NCI-H510A (cell line): ENCODE measurements at regions not wholly inside any gene's neighbourhood (a gene's known extent, or its start where the extent isn't known, plus 50 kb on each side); places are given as distances from the start of the nearest gene placed in this dataset.
"Not testable (repeated sequence)": the region's sequence is repeated elsewhere in the genome, so short reads cannot be mapped to it uniquely, and the experiment has no call there.

ENCODE experiments used
- DNase-seq: peaks from one replicate; lab custom pipeline; 2025; lab: John Stamatoyannopoulos, UW

GRCh38 chr13:70516226-70516625, 408.0 kb upstream of the KLHL1 start:
- no peak for DNase-seq

- not testable (repeated sequence) for DNase-seq
Measured at GRCh38 chr13:70511861-70512417, 403.7 kb upstream of the KLHL1 start.

GRCh38 chr13:70505809-70506208, 397.6 kb upstream of the KLHL1 start:
- no peak for DNase-seq

- no peak for DNase-seq
Measured at GRCh38 chr13:70502944-70503343, 394.7 kb upstream of the KLHL1 start.

GRCh38 chr13:70490320-70490935, 382.2 kb upstream of the KLHL1 start:
- no peak for DNase-seq

- DNase-seq: no peak
Measured at GRCh38 chr13:70484931-70485330, 376.7 kb upstream of the KLHL1 start.

- no peak for DNase-seq
Measured at GRCh38 chr13:70483599-70484276, 375.5 kb upstream of the KLHL1 start.

GRCh38 chr13:70473907-70474306, 365.7 kb upstream of the KLHL1 start:
- DNase-seq: no peak

GRCh38 chr13:70469077-70469476, 360.8 kb upstream of the KLHL1 start:
- DNase-seq: no peak

GRCh38 chr13:70457474-70457873, 349.2 kb upstream of the KLHL1 start:
- no peak for DNase-seq

- DNase-seq: no peak
Measured at GRCh38 chr13:70448820-70449219, 340.6 kb upstream of the KLHL1 start.

- DNase-seq: no peak
Measured at GRCh38 chr13:70432276-70432805, 324.1 kb upstream of the KLHL1 start.

- no peak for DNase-seq
Measured at GRCh38 chr13:70430256-70430655, 322.0 kb upstream of the KLHL1 start.

- no peak for DNase-seq
Measured at GRCh38 chr13:70424928-70425327, 316.7 kb upstream of the KLHL1 start.

- DNase-seq: no peak
Measured at GRCh38 chr13:70424428-70424827, 316.2 kb upstream of the KLHL1 start.

- DNase-seq: no peak
Measured at GRCh38 chr13:70415136-70415535, 306.9 kb upstream of the KLHL1 start.

- no peak for DNase-seq
Measured at GRCh38 chr13:70408865-70409264, 300.6 kb upstream of the KLHL1 start.

- no peak for DNase-seq
Measured at GRCh38 chr13:70407486-70407885, 299.2 kb upstream of the KLHL1 start.

- DNase-seq: no peak
Measured at GRCh38 chr13:70405266-70405665, 297.0 kb upstream of the KLHL1 start.

GRCh38 chr13:70394031-70394548, 285.8 kb upstream of the KLHL1 start:
- DNase-seq: no peak

- DNase-seq: peak; percentile 28
Measured at GRCh38 chr13:70391678-70392077, 283.4 kb upstream of the KLHL1 start.

- no peak for DNase-seq
Measured at GRCh38 chr13:70390968-70391367, 282.7 kb upstream of the KLHL1 start.

- DNase-seq: no peak
Measured at GRCh38 chr13:70390064-70390463, 281.8 kb upstream of the KLHL1 start.
